Esophagus squamous epithelium (tissue), 4 donors: ENCODE measurements at regions not wholly inside any gene's neighbourhood (a gene's known extent, or its start where the extent isn't known, plus 50 kb on each side); places are given as distances from the start of the nearest gene placed in this dataset.

Source experiments
- POLR2A ChIP-seq, 4 donors: fragments of 450-650 bp; IDR thresholded peaks; one replicate each; pipeline ENCODE4 v1.6.1; 2017; ENCODE audit warnings: antibody characterized with exemption in 4 of 4, mild to moderate bottlenecking in 4 of 4, moderate library complexity in 3 of 4
- TF ChIP-seq, protein P1 (sequence below), 6 experiments: fragments of 450-650 bp in 4 of 6; fragments of 200-600 bp in 2 of 6; sonication (generic) in 2 of 6; IDR thresholded peaks; one replicate each; pipeline ENCODE4 v1.5.1; 2016 to 2019; ENCODE audit warnings: antibody characterized with exemption in 6 of 6, mild to moderate bottlenecking in 4 of 6, moderate library complexity in 4 of 6

DNA sequence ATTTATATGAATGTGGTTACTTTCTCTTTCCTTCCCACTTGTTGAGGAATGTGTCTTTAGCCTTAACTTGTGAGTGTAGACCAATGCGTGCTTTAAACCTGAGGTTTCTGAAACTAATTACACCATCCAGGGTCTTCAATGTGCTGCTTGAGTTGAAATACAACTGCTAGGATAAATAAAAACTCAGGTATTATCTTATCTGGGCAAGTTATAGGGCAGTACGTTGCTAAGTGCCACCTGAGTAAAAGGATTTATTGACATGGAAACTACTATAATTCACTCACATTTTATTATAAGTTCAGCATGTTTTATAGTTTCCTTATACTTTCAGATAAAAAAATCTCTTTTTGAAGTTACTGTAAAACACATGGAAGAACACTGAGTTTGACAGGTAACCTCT lies 1136.8 kb upstream of the NUDT12 start:
- TF ChIP-seq, protein P1, sequence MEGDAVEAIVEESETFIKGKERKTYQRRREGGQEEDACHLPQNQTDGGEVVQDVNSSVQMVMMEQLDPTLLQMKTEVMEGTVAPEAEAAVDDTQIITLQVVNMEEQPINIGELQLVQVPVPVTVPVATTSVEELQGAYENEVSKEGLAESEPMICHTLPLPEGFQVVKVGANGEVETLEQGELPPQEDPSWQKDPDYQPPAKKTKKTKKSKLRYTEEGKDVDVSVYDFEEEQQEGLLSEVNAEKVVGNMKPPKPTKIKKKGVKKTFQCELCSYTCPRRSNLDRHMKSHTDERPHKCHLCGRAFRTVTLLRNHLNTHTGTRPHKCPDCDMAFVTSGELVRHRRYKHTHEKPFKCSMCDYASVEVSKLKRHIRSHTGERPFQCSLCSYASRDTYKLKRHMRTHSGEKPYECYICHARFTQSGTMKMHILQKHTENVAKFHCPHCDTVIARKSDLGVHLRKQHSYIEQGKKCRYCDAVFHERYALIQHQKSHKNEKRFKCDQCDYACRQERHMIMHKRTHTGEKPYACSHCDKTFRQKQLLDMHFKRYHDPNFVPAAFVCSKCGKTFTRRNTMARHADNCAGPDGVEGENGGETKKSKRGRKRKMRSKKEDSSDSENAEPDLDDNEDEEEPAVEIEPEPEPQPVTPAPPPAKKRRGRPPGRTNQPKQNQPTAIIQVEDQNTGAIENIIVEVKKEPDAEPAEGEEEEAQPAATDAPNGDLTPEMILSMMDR (IDR thresholded peaks at IDR 0.05): no peak
- no peak for TF ChIP-seq POLR2A (IDR thresholded peaks at IDR 0.05)
